Astrocyte (in vitro differentiated cells and primary cell): ENCODE measurements at regions not wholly inside any gene's neighbourhood (a gene's known extent, or its start where the extent isn't known, plus 50 kb on each side); places are given as distances from the start of the nearest gene placed in this dataset.

ENCODE experiments used
- CTCF ChIP-seq: IDR thresholded peaks from 2 replicates; pipeline ENCODE4 v1.5.1; 2011; ENCODE audit warnings: low read depth, mild to moderate bottlenecking, inconsistent platforms, low read length, moderate library complexity; ENCODE audit not compliant: insufficient read depth
- EZH2 ChIP-seq: IDR thresholded peaks from 2 replicates; pipeline ENCODE4 v1.6.1; 2012; ENCODE audit warnings: mild to moderate bottlenecking, low read length, inconsistent platforms; ENCODE audit not compliant: insufficient read depth

GRCh38 chr11:92342034-92342720 lies 117.6 kb downstream of the FAT3 start:
- TF ChIP-seq EZH2 (no peak), CTCF (no peak)
